HCT116 (cell line): ENCODE measurements at regions not wholly inside any gene's neighbourhood (a gene's known extent, or its start where the extent isn't known, plus 50 kb on each side); places are given as distances from the start of the nearest gene placed in this dataset.

Experiments
- ATAC-seq: fragments of 200-7000 bp; cut with Tn5 transposase; 2 replicates; pipeline ENCODE4 v1.9.1; 2020; ENCODE audit warnings: mild to moderate bottlenecking, moderate library complexity
- BruUV-seq: library from RNA; stranded (reverse); fragments of 400-500 nt; replicated peaks from 2 replicates; lab custom pipeline; 2021; lab: Mats Ljungman, UMichigan
- CTCF ChIA-PET: fragments of 300-600 bp; sonication (Branson Sonifier 250); formaldehyde crosslinking; loops from one replicate; lab custom pipeline; 2021; ENCODE audit warnings: antibody characterized with exemption; lab: Charles Lee
- POLR2A ChIA-PET: fragments of 300-600, 350-600 bp; sonication (Branson Sonifier 250); formaldehyde crosslinking; loops from one replicate; lab custom pipeline; 2021; ENCODE audit warnings: antibody characterized with exemption; lab: Charles Lee
- RAD21 ChIA-PET, 2 experiments: fragments of 300-600 bp; sonication (Branson Sonifier 250); formaldehyde crosslinking; loops; one replicate each; lab custom pipeline; 2023; ENCODE audit warnings: low total read pairs in 2 of 2; ENCODE audit not compliant: uncharacterized antibody in 2 of 2, unreplicated experiment in 2 of 2, low non-redundant PET in 1 of 2; lab: Charles Lee
- DNase-seq: peaks from one replicate; pipeline ENCODE4 v3.0.0-alpha.2; 2010; ENCODE audit warnings: low read depth, low spot score
- H2AFZ ChIP-seq: fragments of 200-600 bp; shearing (Covaris generic), sonication (generic); 2 replicates; pipeline ENCODE4 v1.6.1; 2017; ENCODE audit warnings: low read depth, mixed run types, mixed read lengths, antibody characterized with exemption, low read length; ENCODE audit not compliant: poor library complexity, severe bottlenecking
- H3K27ac ChIP-seq: 2 replicates; pipeline ENCODE4 v1.5.1; 2012; ENCODE audit warnings: low read depth, low read length
- H3K27me3 ChIP-seq: fragments of 200-600 bp; sonication (generic); 2 replicates; pipeline ENCODE4 v1.6.1; 2016; ENCODE audit warnings: mixed run types, low read length, mixed read lengths; ENCODE audit not compliant: insufficient read depth
- H3K36me3 ChIP-seq, 2 experiments: fragments of 200-500 bp in 1 of 2; fragments of 200-600 bp in 1 of 2; sonication (Bioruptor generic) in 1 of 2; sonication (generic) in 1 of 2; 2 replicates each; pipeline versions ENCODE4 v1.5.1 to v1.6.1; 2014 to 2016; ENCODE audit warnings: low read length in 2 of 2, inconsistent platforms in 1 of 2, mixed read lengths in 1 of 2, mixed run types in 1 of 2; ENCODE audit not compliant: insufficient read depth in 2 of 2, control insufficient read depth in 1 of 2
- H3K4me1 ChIP-seq, 2 experiments: fragments of 200-600 bp in 1 of 2; sonication (generic) in 1 of 2; 2 replicates each; pipeline versions ENCODE4 v1.5.1 to v1.6.1; 2012 to 2017; ENCODE audit warnings: low read length in 2 of 2, inconsistent platforms in 1 of 2, mild to moderate bottlenecking in 1 of 2, mixed read lengths in 1 of 2, mixed run types in 1 of 2, moderate library complexity in 1 of 2; ENCODE audit not compliant: insufficient read depth in 2 of 2, control insufficient read depth in 1 of 2
- H3K4me2 ChIP-seq: fragments of 200-600 bp; sonication (generic); 2 replicates; pipeline ENCODE4 v1.6.1; 2017; ENCODE audit warnings: mixed run types, low read length, mixed read lengths
- H3K4me3 ChIP-seq, 2 experiments: fragments of 200-600 bp in 1 of 2; sonication (generic) in 1 of 2; replicated peaks in 1 of 2; 2 replicates each; pipeline ENCODE4 v1.5.1; 2011 to 2016; ENCODE audit warnings: low read length in 2 of 2, control low read depth in 1 of 2, low read depth in 1 of 2, mild to moderate bottlenecking in 1 of 2, mixed read lengths in 1 of 2, mixed run types in 1 of 2
- H3K79me2 ChIP-seq: fragments of 200-600 bp; sonication (generic); 2 replicates; pipeline ENCODE4 v1.6.1; 2017; ENCODE audit warnings: mild to moderate bottlenecking, mixed run types, low read length, moderate library complexity, mixed read lengths; ENCODE audit not compliant: insufficient read depth
- H3K9ac ChIP-seq: fragments of 200-600 bp; sonication (generic); 2 replicates; pipeline ENCODE4 v1.6.1; 2016; ENCODE audit warnings: low read length, mixed read lengths
- H3K9me2 ChIP-seq: fragments of 200-600 bp; sonication (generic), shearing (Covaris generic); 2 replicates; pipeline ENCODE4 v1.6.1; 2017; ENCODE audit warnings: mixed run types, mild to moderate bottlenecking, moderate library complexity; ENCODE audit not compliant: insufficient read depth
- H3K9me3 ChIP-seq, 2 experiments: fragments of 200-500 bp in 1 of 2; fragments of 200-600 bp in 1 of 2; sonication (Bioruptor generic) in 1 of 2; sonication (generic) in 1 of 2; 2 replicates each; pipeline ENCODE4 v1.6.1; 2014 to 2017; ENCODE audit warnings: low read length in 2 of 2, mixed read lengths in 2 of 2, inconsistent platforms in 1 of 2, low read depth in 1 of 2, mild to moderate bottlenecking in 1 of 2, mixed run types in 1 of 2, moderate library complexity in 1 of 2; ENCODE audit not compliant: control insufficient read depth in 1 of 2, insufficient read depth in 1 of 2
- H4K20me1 ChIP-seq: fragments of 200-600 bp; sonication (generic), shearing (Covaris generic); 2 replicates; pipeline ENCODE4 v1.6.1; 2017; ENCODE audit warnings: mixed run types, mild to moderate bottlenecking, moderate library complexity; ENCODE audit not compliant: insufficient read depth
- ATF3 ChIP-seq: IDR thresholded peaks from 2 replicates; pipeline ENCODE4 v1.6.1; 2012
- CBX3 ChIP-seq: IDR thresholded peaks from 2 replicates; pipeline ENCODE4 v1.6.1; 2012; ENCODE audit warnings: low read depth
- CEBPB ChIP-seq: IDR thresholded peaks from 2 replicates; pipeline ENCODE4 v1.6.1; 2012; ENCODE audit warnings: low read depth
- CTCF ChIP-seq, 3 experiments: fragments of 200-600 bp in 1 of 3; sonication (generic) in 1 of 3; IDR thresholded peaks in 2 of 3; conservative IDR thresholded peaks in 1 of 3; 2 replicates each; pipeline ENCODE4 v1.5.1; 2012 to 2017; ENCODE audit warnings: low read depth in 2 of 3, low read length in 2 of 3, antibody characterized with exemption in 1 of 3, borderline replicate concordance in 1 of 3, control low read depth in 1 of 3, mild to moderate bottlenecking in 1 of 3, mixed read lengths in 1 of 3, mixed run types in 1 of 3, moderate library complexity in 1 of 3; ENCODE audit not compliant: insufficient read depth in 1 of 3
- ELF1 ChIP-seq: IDR thresholded peaks from 2 replicates; pipeline ENCODE4 v1.6.1; 2012; ENCODE audit warnings: low read depth, borderline replicate concordance
- EZH2 ChIP-seq: fragments of 200-600 bp; sonication (generic); IDR thresholded peaks from 2 replicates; pipeline ENCODE4 v1.6.1; 2017; ENCODE audit warnings: antibody characterized with exemption, mixed run types
- JUND ChIP-seq: IDR thresholded peaks from 2 replicates; pipeline ENCODE4 v1.6.1; 2012
- MAX ChIP-seq: IDR thresholded peaks from 2 replicates; pipeline ENCODE4 v1.6.1; 2012
- POLR2AphosphoS5 ChIP-seq: IDR thresholded peaks from 2 replicates; pipeline ENCODE4 v1.6.1; 2011; ENCODE audit warnings: mild to moderate bottlenecking, low read depth, low read length, moderate library complexity
- RAD21 ChIP-seq: IDR thresholded peaks from 2 replicates; pipeline ENCODE4 v1.6.1; 2012; ENCODE audit warnings: low read depth, mild to moderate bottlenecking
- REST ChIP-seq: IDR thresholded peaks from 2 replicates; pipeline ENCODE4 v1.6.1; 2012; ENCODE audit warnings: low read depth
- SIN3A ChIP-seq: IDR thresholded peaks from 2 replicates; pipeline ENCODE4 v1.6.1; 2012; ENCODE audit warnings: low read depth
- SP1 ChIP-seq: IDR thresholded peaks from 2 replicates; pipeline ENCODE4 v1.6.1; 2012; ENCODE audit warnings: low read depth
- SRF ChIP-seq: IDR thresholded peaks from 2 replicates; pipeline ENCODE4 v1.6.1; 2012; ENCODE audit warnings: low read depth
- TCF7L2 ChIP-seq: IDR thresholded peaks from 2 replicates; pipeline ENCODE4 v1.7.0; 2011; ENCODE audit warnings: borderline replicate concordance, inconsistent platforms; ENCODE audit not compliant: insufficient read depth, insufficient read length; ENCODE audit errors: extremely low read depth
- YY1 ChIP-seq: IDR thresholded peaks from 2 replicates; pipeline ENCODE4 v1.6.1; 2011; ENCODE audit warnings: low read length, low read depth, moderate library complexity, mild to moderate bottlenecking; ENCODE audit not compliant: insufficient replicate concordance; ENCODE audit errors: extremely low read depth
- ZBTB33 ChIP-seq: IDR thresholded peaks from 2 replicates; pipeline ENCODE4 v1.6.1; 2011; ENCODE audit warnings: mild to moderate bottlenecking, low read length, moderate library complexity; ENCODE audit not compliant: insufficient replicate concordance; ENCODE audit errors: extremely low read depth
- ZFX ChIP-seq: fragments of 450-650 bp; IDR thresholded peaks from 2 replicates; pipeline ENCODE4 v1.6.1; 2017
- intact Hi-C: fragments of 100-400 bp; cut with micrococcal nuclease; formaldehyde crosslinking; loops from 2 replicates; pipeline ENCODE4 v1.10.0; 2022

GRCh38 chr5:18798058-18798457, 1163.8 kb downstream of the TAF11L14 start:
- ATAC-seq = no peak

More at GRCh38 chr5:18798058-18798457, 1163.8 kb downstream of the TAF11L14 start:
- Histone ChIP-seq H3K4me3 (no peak overlapping the region), H3K4me2 (no peak overlapping the region), H4K20me1 (no peaks in the 10 kb centered on the region), H3K9me2 (no peaks in the 10 kb centered on the region), H3K36me3 (no peaks in the 10 kb centered on the region), H3K27ac (no peak overlapping the region), H3K9ac (no peak overlapping the region), H3K79me2 (no peaks in the 10 kb centered on the region), H3K9me3 (peaks cover 13 to 17% of the 10 kb centered on the region in 2 experiments; a peak in 2 of 4 replicates), H3K4me1 (no peaks in the 10 kb centered on the region), H2AFZ (no peak overlapping the region), H3K27me3 (no peaks in the 10 kb centered on the region)
- intact Hi-C loops = no loop called here
- ChIA-PET CTCF (no interaction called here), POLR2A (no interaction called here), RAD21 (no interaction called here)
- no peak for DNase-seq
- TF ChIP-seq YY1 (no peak), CTCF (IDR thresholded peaks at IDR 0.05 in 2 of 3, conservative IDR thresholded peaks at IDR 0.05 in 1 of 3; ENCODE audit: borderline replicate concordance in 1 of 3, insufficient read depth in 1 of 3, low read depth in 2 of 3, low read length in 2 of 3) (no peak), JUND (no peak), ZBTB33 (no peak), SRF (no peak), RAD21 (no peak), CBX3 (no peak), MAX (no peak), REST (no peak), ZFX (no peak), EZH2 (no peak), POLR2AphosphoS5 (no peak), ATF3 (no peak), CEBPB (no peak), SIN3A (no peak), TCF7L2 (no peak), SP1 (no peak), ELF1 (no peak)
- BruUV-seq = no TSS peak
